ENCODE measurements at regions not wholly inside any gene's neighbourhood (a gene's known extent, or its start where the extent isn't known, plus 50 kb on each side); places are given as distances from the start of the nearest gene placed in this dataset.
"Not testable (repeated sequence)": the region's sequence is repeated elsewhere in the genome, so short reads cannot be mapped to it uniquely, and the experiment has no call there.

- no peak overlapping the region for H3K4me3 ChIP-seq (ENCODE audit: low read depth, low read length)
- DNase-seq (ENCODE audit: low read depth) = no peak
- ChIA-PET POLR2A (no interaction called here), CTCF (interaction anchor here (1.2 kb wide), 1 partner anchor 52 kb away, joined by 3 read pairs; no protein-coding TSS in a partner anchor)
- TF ChIP-seq CTCF (IDR thresholded peaks at IDR 0.05; ENCODE audit: insufficient read depth, low read depth, low read length) = no peak
- no peaks in the 10 kb centered on the region for H3K36me3 ChIP-seq (ENCODE audit: control insufficient read depth, insufficient read depth, low read length)
- H3K27me3 ChIP-seq (ENCODE audit: control insufficient read depth, insufficient read depth, low read length) = no peaks in the 10 kb centered on the region
These were observed 209.4 kb downstream of the RASSF9 start for GRCh38 chr12:85626784-85627171.

GRCh38 chr12:85627584-85627983 is 208.6 kb downstream of the RASSF9 start:
- peak; percentile 55 for DNase-seq (ENCODE audit: low read depth)
- no peak for TF ChIP-seq CTCF (IDR thresholded peaks at IDR 0.05; ENCODE audit: insufficient read depth, low read depth, low read length)
- ChIA-PET CTCF (interaction anchor here (1.2 kb wide), 1 partner anchor 53 kb away, joined by 3 read pairs; no protein-coding TSS in a partner anchor), POLR2A (no interaction called here)
- H3K4me3 ChIP-seq (ENCODE audit: low read depth, low read length) = no peak overlapping the region
- no peaks in the 10 kb centered on the region for H3K36me3 ChIP-seq (ENCODE audit: control insufficient read depth, insufficient read depth, low read length)
- H3K27me3 ChIP-seq (ENCODE audit: control insufficient read depth, insufficient read depth, low read length) = no peaks in the 10 kb centered on the region

- DNase-seq (ENCODE audit: low read depth); H3K4me3 ChIP-seq (ENCODE audit: low read depth, low read length); POLR2A ChIA-PET; H3K36me3 ChIP-seq (ENCODE audit: control insufficient read depth, insufficient read depth, low read length); H3K27me3 ChIP-seq (ENCODE audit: control insufficient read depth, insufficient read depth, low read length); CTCF ChIA-PET: not testable (repeated sequence)
These were observed 207.6 kb downstream of the RASSF9 start for GRCh38 chr12:85628562-85628961.

- H3K4me3 ChIP-seq (ENCODE audit: low read depth, low read length) = no peak overlapping the region
- ChIA-PET CTCF (interaction anchor here (1.0 to 1.3 kb wide), 2 partner anchors 8 to 236 kb away, joined by 3 read pairs; no protein-coding TSS in a partner anchor), POLR2A (no interaction called here)
- H3K36me3 ChIP-seq (ENCODE audit: control insufficient read depth, insufficient read depth, low read length) = no peaks in the 10 kb centered on the region
- no peaks in the 10 kb centered on the region for H3K27me3 ChIP-seq (ENCODE audit: control insufficient read depth, insufficient read depth, low read length)
- no peak for DNase-seq (ENCODE audit: low read depth)
- no peak for TF ChIP-seq CTCF (IDR thresholded peaks at IDR 0.05; ENCODE audit: insufficient read depth, low read depth, low read length)
These were observed 205.4 kb downstream of the RASSF9 start for GRCh38 chr12:85630851-85631250.

GRCh38 chr12:85632390-85632789 is 203.8 kb downstream of the RASSF9 start:
- CTCF ChIA-PET = interaction anchor here (1.6 to 1.7 kb wide), 2 partner anchors 11 to 51 kb away, joined by 4 to 5 read pairs; no protein-coding TSS in a partner anchor
- no peak for TF ChIP-seq CTCF (IDR thresholded peaks at IDR 0.05; ENCODE audit: insufficient read depth, low read depth, low read length)
- H3K27me3 ChIP-seq (ENCODE audit: control insufficient read depth, insufficient read depth, low read length) = no peaks in the 10 kb centered on the region
- no peak overlapping the region for H3K4me3 ChIP-seq (ENCODE audit: low read depth, low read length)
- POLR2A ChIA-PET = no interaction called here
- no peaks in the 10 kb centered on the region for H3K36me3 ChIP-seq (ENCODE audit: control insufficient read depth, insufficient read depth, low read length)
- no peak for DNase-seq (ENCODE audit: low read depth)

GRCh38 chr12:85633491-85633890 is 202.7 kb downstream of the RASSF9 start:
- no peak for TF ChIP-seq CTCF (IDR thresholded peaks at IDR 0.05; ENCODE audit: insufficient read depth, low read depth, low read length)
- ChIA-PET CTCF (interaction anchor here (0.7 to 1.7 kb wide), 3 partner anchors 10 to 52 kb away, joined by 3 to 5 read pairs (median 4); no protein-coding TSS in a partner anchor), POLR2A (no interaction called here)
- Histone ChIP-seq H3K27me3 (ENCODE audit: control insufficient read depth, insufficient read depth, low read length) (no peaks in the 10 kb centered on the region), H3K4me3 (ENCODE audit: low read depth, low read length) (no peak overlapping the region), H3K36me3 (ENCODE audit: control insufficient read depth, insufficient read depth, low read length) (no peaks in the 10 kb centered on the region)
- DNase-seq (ENCODE audit: low read depth) = no peak
